Duodenal mucosa (tissue), 2 donors: ENCODE measurements at regions not wholly inside any gene's neighbourhood (a gene's known extent, or its start where the extent isn't known, plus 50 kb on each side); places are given as distances from the start of the nearest gene placed in this dataset.

Experiments
- H3K27ac ChIP-seq: one replicate; pipeline ENCODE4 v1.7.0; 2013; ENCODE audit warnings: low read depth, low read length
- H3K27me3 ChIP-seq, 2 donors: one replicate each; pipeline ENCODE4 v1.7.0; 2013; ENCODE audit warnings: low read length in 2 of 2, control low read depth in 1 of 2; ENCODE audit not compliant: insufficient read depth in 2 of 2, control insufficient read depth in 1 of 2
- H3K36me3 ChIP-seq, 2 donors: one replicate each; pipeline ENCODE4 v1.7.0; 2013; ENCODE audit warnings: low read length in 2 of 2, control low read depth in 1 of 2; ENCODE audit not compliant: insufficient read depth in 2 of 2, control insufficient read depth in 1 of 2
- H3K4me1 ChIP-seq, 2 donors: one replicate each; pipeline ENCODE4 v1.7.0; 2013; ENCODE audit warnings: low read length in 2 of 2, control low read depth in 1 of 2; ENCODE audit not compliant: insufficient read depth in 2 of 2, control insufficient read depth in 1 of 2
- H3K4me3 ChIP-seq, 2 donors: one replicate each; pipeline ENCODE4 v1.7.0; 2013; ENCODE audit warnings: low read length in 2 of 2, low read depth in 1 of 2
- H3K9ac ChIP-seq, 2 donors: one replicate each; pipeline ENCODE4 v1.7.0; 2013; ENCODE audit warnings: low read length in 2 of 2, low read depth in 1 of 2
- H3K9me3 ChIP-seq, 2 donors: one replicate each; pipeline ENCODE4 v1.7.0; 2013; ENCODE audit warnings: low read length in 2 of 2, control low read depth in 1 of 2; ENCODE audit not compliant: control insufficient read depth in 1 of 2

DNA sequence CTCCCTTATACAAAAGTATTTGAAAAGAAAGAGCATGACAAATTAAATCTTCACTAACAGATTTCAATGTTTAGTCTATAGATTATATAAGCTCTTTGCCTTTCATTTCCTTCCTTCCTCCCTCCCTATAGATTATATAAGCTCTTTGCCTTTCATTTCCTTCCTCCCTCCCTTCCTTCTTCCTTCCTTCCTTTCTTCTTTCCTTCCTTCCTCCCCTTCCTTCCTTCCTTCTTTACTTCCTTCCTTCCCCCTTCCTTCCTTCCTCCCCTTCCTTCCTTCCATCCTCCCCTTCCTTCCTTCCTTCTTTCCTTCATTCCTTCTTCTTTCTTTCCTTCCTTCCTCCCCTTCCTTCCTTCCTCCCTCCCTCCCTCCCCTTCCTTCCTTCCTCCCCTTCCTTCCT, 209.8 kb upstream of the CBLB start:
- H3K4me1 ChIP-seq: no peaks in the 10 kb centered on the region
- H3K4me3 ChIP-seq: no peak overlapping the region
- H3K36me3 ChIP-seq: no peaks in the 10 kb centered on the region
- no peaks in the 10 kb centered on the region for H3K27me3 ChIP-seq
- no peak overlapping the region for H3K27ac ChIP-seq
- H3K9me3 ChIP-seq: no peaks in the 10 kb centered on the region
- H3K9ac ChIP-seq: no peak overlapping the region

DNA sequence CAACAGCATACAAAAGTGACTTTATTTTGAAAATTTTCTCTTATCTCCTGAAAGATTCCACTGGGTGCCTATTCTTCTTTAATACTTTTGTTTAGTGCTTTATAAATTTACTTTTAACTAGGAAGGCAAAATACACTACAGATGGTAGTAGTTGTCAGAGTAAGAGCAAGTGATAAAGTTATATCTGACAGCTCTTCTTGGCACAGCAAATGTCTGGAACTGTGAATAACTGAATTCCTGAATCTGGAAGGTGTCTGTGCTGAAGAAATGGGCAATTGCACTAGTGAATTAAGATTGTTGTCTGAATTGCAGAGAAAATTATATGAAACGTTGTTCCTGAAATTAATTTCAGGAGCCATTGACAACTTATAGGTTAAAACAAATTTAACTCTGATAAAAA, 213.8 kb upstream of the CBLB start:
- Histone ChIP-seq H3K27me3 (no peaks in the 10 kb centered on the region), H3K4me1 (no peaks in the 10 kb centered on the region), H3K4me3 (no peak overlapping the region), H3K9ac (no peak overlapping the region), H3K27ac (no peak overlapping the region), H3K36me3 (no peaks in the 10 kb centered on the region), H3K9me3 (no peaks in the 10 kb centered on the region)

- Histone ChIP-seq H3K9me3 (no peaks in the 10 kb centered on the region), H3K27me3 (no peaks in the 10 kb centered on the region), H3K36me3 (no peaks in the 10 kb centered on the region), H3K4me1 (no peaks in the 10 kb centered on the region), H3K27ac (no peak overlapping the region), H3K9ac (no peak overlapping the region), H3K4me3 (no peak overlapping the region)
Measured at GRCh38 chr3:106083207-106083606, 214.4 kb upstream of the CBLB start.

- Histone ChIP-seq H3K4me1 (no peaks in the 10 kb centered on the region), H3K27ac (no peak overlapping the region), H3K9me3 (no peaks in the 10 kb centered on the region), H3K27me3 (no peaks in the 10 kb centered on the region), H3K4me3 (no peak overlapping the region), H3K36me3 (no peaks in the 10 kb centered on the region), H3K9ac (no peak overlapping the region)
Measured at GRCh38 chr3:106083854-106084253, 215.0 kb upstream of the CBLB start.

DNA sequence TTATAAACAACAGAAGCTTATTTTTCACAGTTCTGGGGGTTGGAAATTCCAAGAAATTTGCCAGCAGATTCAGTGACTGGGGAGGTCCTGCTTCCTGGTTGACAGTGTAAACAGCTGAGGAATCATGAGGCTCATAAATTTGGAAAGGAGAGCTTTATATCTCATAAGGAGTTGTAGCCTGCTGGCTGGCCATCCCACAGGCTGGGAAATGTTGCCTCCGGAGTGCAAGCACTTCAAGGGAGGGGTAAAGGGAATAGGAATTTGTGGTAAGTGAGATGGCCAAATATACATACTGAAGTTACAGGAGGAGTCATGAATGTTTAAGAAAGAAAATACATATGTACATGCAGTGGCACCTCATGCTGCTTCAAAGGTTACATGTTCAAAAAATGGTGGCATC, 217.2 kb upstream of the CBLB start:
- H3K4me3 ChIP-seq: no peak overlapping the region
- no peaks in the 10 kb centered on the region for H3K4me1 ChIP-seq
- H3K27ac ChIP-seq: no peak overlapping the region
- no peaks in the 10 kb centered on the region for H3K27me3 ChIP-seq
- no peaks in the 10 kb centered on the region for H3K36me3 ChIP-seq
- H3K9ac ChIP-seq: no peak overlapping the region
- no peaks in the 10 kb centered on the region for H3K9me3 ChIP-seq

- H3K4me3 ChIP-seq: no peak overlapping the region
- no peak overlapping the region for H3K9ac ChIP-seq
- no peak overlapping the region for H3K27ac ChIP-seq
- no peaks in the 10 kb centered on the region for H3K27me3 ChIP-seq
- no peaks in the 10 kb centered on the region for H3K4me1 ChIP-seq
- H3K9me3 ChIP-seq: no peaks in the 10 kb centered on the region
- no peaks in the 10 kb centered on the region for H3K36me3 ChIP-seq
Measured at GRCh38 chr3:106086636-106087035, 217.8 kb upstream of the CBLB start.

- H3K9me3 ChIP-seq: no peaks in the 10 kb centered on the region
- H3K27ac ChIP-seq: no peak overlapping the region
- H3K36me3 ChIP-seq: no peaks in the 10 kb centered on the region
- H3K4me3 ChIP-seq: no peak overlapping the region
- no peak overlapping the region for H3K9ac ChIP-seq
- no peaks in the 10 kb centered on the region for H3K4me1 ChIP-seq
- no peaks in the 10 kb centered on the region for H3K27me3 ChIP-seq
Measured at GRCh38 chr3:106088304-106088703, 219.5 kb upstream of the CBLB start.

DNA sequence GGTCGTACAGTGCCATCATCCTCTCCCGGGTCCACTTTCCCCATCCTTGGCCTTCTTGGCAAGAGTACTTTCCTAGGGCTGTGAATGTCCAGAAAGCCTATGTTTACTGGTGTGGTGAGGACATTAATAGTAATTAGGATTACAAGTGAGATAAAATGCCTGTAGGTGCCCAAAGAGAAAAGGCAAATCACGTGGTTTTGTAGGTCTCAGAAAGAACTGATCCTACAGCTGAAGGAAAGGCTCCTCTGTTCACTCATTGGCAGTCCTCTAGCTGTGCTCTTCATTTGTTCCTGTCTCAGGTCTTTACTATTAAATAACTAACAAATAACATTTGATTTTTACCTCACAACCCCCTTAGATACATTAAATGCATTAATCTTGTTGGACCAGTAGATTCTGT, 220.1 kb upstream of the CBLB start:
- no peak overlapping the region for H3K9ac ChIP-seq
- H3K9me3 ChIP-seq: no peaks in the 10 kb centered on the region
- no peaks in the 10 kb centered on the region for H3K27me3 ChIP-seq
- no peaks in the 10 kb centered on the region for H3K4me1 ChIP-seq
- no peak overlapping the region for H3K4me3 ChIP-seq
- H3K36me3 ChIP-seq: no peaks in the 10 kb centered on the region
- H3K27ac ChIP-seq: no peak overlapping the region

DNA sequence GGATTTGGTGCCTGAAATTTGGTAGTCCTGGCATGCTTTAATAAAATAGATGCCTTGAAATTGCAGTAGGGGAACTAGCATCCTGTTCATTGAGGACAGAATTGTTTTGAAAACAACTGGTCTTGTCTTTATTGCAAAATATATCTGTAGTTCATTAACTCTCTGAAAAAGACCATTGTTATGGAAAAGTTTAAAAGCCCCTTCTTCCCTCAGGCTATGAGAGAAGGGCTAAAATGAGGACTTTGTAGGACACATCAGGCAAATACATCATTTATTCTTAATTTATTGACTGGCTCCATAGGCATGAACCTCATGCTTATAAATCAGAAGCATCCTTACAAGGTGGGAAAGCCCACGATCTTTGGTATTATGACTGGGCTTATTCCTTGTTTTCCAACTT, 221.0 kb upstream of the CBLB start:
- Histone ChIP-seq H3K4me1 (no peaks in the 10 kb centered on the region), H3K9ac (no peak overlapping the region), H3K4me3 (no peak overlapping the region), H3K27me3 (no peaks in the 10 kb centered on the region), H3K9me3 (no peaks in the 10 kb centered on the region), H3K36me3 (no peaks in the 10 kb centered on the region), H3K27ac (no peak overlapping the region)

- H3K4me1 ChIP-seq: no peaks in the 10 kb centered on the region
- no peaks in the 10 kb centered on the region for H3K36me3 ChIP-seq
- no peak overlapping the region for H3K9ac ChIP-seq
- H3K27me3 ChIP-seq: no peaks in the 10 kb centered on the region
- H3K27ac ChIP-seq: no peak overlapping the region
- H3K9me3 ChIP-seq: no peaks in the 10 kb centered on the region
- no peak overlapping the region for H3K4me3 ChIP-seq
Measured at GRCh38 chr3:106092792-106093191, 224.0 kb upstream of the CBLB start.

DNA sequence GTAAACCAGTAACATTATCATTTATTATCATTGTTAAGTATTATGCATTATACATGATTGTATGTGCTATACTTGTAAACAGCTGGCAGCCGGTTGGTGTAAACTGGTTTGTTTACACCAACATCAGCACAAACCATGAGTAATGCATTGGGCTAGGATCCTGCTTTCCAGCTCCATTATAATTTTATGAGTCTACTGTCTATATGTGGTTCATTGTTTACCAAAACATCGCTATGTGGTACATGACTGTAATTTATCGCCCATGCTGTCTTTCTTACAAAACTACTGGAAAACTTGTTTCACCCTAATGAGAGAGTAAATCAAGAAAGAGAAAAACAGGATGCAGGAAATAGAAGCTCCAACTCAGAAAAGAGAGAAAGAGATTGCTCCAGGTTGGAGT, 224.8 kb upstream of the CBLB start:
- no peak overlapping the region for H3K4me3 ChIP-seq
- H3K4me1 ChIP-seq: no peaks in the 10 kb centered on the region
- H3K27me3 ChIP-seq: no peaks in the 10 kb centered on the region
- H3K9me3 ChIP-seq: no peaks in the 10 kb centered on the region
- no peak overlapping the region for H3K9ac ChIP-seq
- no peak overlapping the region for H3K27ac ChIP-seq
- H3K36me3 ChIP-seq: no peaks in the 10 kb centered on the region
